Hepatocyte (in vitro differentiated cells): ENCODE measurements at regions not wholly inside any gene's neighbourhood (a gene's known extent, or its start where the extent isn't known, plus 50 kb on each side); places are given as distances from the start of the nearest gene placed in this dataset.
"Not testable (repeated sequence)": the region's sequence is repeated elsewhere in the genome, so short reads cannot be mapped to it uniquely, and the experiment has no call there.

ENCODE experiments used
- DNase-seq: peaks from one replicate; pipeline ENCODE4 v3.0.0-alpha.2; 2016; ENCODE audit warnings: low spot score
- H2AFZ ChIP-seq: fragments of 200-600 bp; sonication (generic); 2 replicates; pipeline ENCODE4 v1.6.0; 2016; ENCODE audit warnings: antibody characterized with exemption, mild to moderate bottlenecking
- H3K27ac ChIP-seq: fragments of 200-600 bp; sonication (generic); 2 replicates; pipeline ENCODE4 v1.5.1; 2016; ENCODE audit warnings: mild to moderate bottlenecking
- H3K27me3 ChIP-seq: fragments of 200-600 bp; sonication (generic); 2 replicates; pipeline ENCODE4 v1.6.1; 2016
- H3K36me3 ChIP-seq: fragments of 200-600 bp; sonication (generic); replicated peaks from 2 replicates; pipeline ENCODE4 v1.5.1; 2016; ENCODE audit warnings: low read depth; ENCODE audit not compliant: insufficient read depth
- H3K4me1 ChIP-seq: fragments of 200-600 bp; sonication (generic); 2 replicates; pipeline ENCODE4 v1.5.1; 2016; ENCODE audit warnings: mild to moderate bottlenecking, moderate library complexity; ENCODE audit not compliant: insufficient read depth
- H3K4me2 ChIP-seq: fragments of 200-600 bp; sonication (generic); 2 replicates; pipeline ENCODE4 v1.6.0; 2016
- H3K4me3 ChIP-seq: fragments of 200-600 bp; sonication (generic); 2 replicates; pipeline ENCODE4 v1.5.1; 2016; ENCODE audit warnings: mild to moderate bottlenecking
- H3K79me2 ChIP-seq: fragments of 200-600 bp; sonication (generic); 2 replicates; pipeline ENCODE4 v1.6.0; 2017; ENCODE audit warnings: mild to moderate bottlenecking
- H3K9me2 ChIP-seq: fragments of 200-600 bp; sonication (generic); replicated peaks from 2 replicates; pipeline ENCODE4 v1.6.0; 2017; ENCODE audit warnings: mild to moderate bottlenecking; ENCODE audit not compliant: insufficient read depth
- H3K9me3 ChIP-seq: fragments of 200-600 bp; sonication (generic); 2 replicates; pipeline ENCODE4 v1.5.1; 2016; ENCODE audit warnings: low read depth, mild to moderate bottlenecking
- H4K20me1 ChIP-seq: fragments of 200-600 bp; sonication (generic); 2 replicates; pipeline ENCODE4 v1.6.0; 2016; ENCODE audit warnings: mild to moderate bottlenecking; ENCODE audit not compliant: insufficient read depth, poor library complexity, severe bottlenecking
- EZH2 ChIP-seq: fragments of 200-600 bp; sonication (generic); IDR thresholded peaks from 2 replicates; pipeline ENCODE4 v1.6.1; 2016; ENCODE audit warnings: antibody characterized with exemption, mild to moderate bottlenecking, borderline replicate concordance
- EZH2phosphoT487 ChIP-seq: fragments of 200-600 bp; sonication (generic); IDR thresholded peaks from one replicate; pipeline ENCODE4 v1.6.1; 2018; ENCODE audit warnings: antibody characterized with exemption, mild to moderate bottlenecking, low read depth, moderate library complexity; ENCODE audit not compliant: unreplicated experiment, severe bottlenecking
- WGBS: methylation state at CpG from one replicate; pipeline ENCODE4 v1.1.6; 2016; ENCODE audit warnings: low lambda C conversion rate; ENCODE audit errors: missing lambda C conversion rate; 5-methylcytosine and 5-hydroxymethylcytosine counted together
- TF ChIP-seq, protein P1 (sequence below): fragments of 200-600 bp; sonication (generic); IDR thresholded peaks from 2 replicates; pipeline ENCODE4 v1.5.1; 2016; ENCODE audit warnings: antibody characterized with exemption, mild to moderate bottlenecking; ENCODE audit not compliant: poor library complexity

DNA sequence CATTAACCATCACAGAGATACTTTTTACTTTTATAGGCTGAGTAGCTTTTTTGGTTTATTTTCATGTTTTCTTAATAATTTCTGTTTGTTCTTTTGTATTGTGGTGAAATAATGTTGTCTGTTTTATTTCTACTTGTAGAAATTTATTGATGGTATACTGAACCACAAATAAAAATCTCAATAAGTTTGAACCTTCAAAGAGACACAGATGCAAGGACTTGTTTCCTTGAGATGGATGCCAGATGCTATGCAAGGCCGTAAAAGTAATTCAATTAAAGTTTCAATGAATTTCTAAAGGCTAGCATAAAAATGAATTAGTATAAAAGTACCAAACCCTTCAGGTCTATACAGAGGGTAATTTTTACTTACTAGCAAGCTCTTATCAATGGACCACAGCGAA lies 873.5 kb downstream of the TTLL7 start:
- no peaks in the 10 kb centered on the region for H3K9me3 ChIP-seq
- TF ChIP-seq, protein P1, sequence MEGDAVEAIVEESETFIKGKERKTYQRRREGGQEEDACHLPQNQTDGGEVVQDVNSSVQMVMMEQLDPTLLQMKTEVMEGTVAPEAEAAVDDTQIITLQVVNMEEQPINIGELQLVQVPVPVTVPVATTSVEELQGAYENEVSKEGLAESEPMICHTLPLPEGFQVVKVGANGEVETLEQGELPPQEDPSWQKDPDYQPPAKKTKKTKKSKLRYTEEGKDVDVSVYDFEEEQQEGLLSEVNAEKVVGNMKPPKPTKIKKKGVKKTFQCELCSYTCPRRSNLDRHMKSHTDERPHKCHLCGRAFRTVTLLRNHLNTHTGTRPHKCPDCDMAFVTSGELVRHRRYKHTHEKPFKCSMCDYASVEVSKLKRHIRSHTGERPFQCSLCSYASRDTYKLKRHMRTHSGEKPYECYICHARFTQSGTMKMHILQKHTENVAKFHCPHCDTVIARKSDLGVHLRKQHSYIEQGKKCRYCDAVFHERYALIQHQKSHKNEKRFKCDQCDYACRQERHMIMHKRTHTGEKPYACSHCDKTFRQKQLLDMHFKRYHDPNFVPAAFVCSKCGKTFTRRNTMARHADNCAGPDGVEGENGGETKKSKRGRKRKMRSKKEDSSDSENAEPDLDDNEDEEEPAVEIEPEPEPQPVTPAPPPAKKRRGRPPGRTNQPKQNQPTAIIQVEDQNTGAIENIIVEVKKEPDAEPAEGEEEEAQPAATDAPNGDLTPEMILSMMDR: no peak
- no peak for TF ChIP-seq EZH2phosphoT487
- TF ChIP-seq EZH2: no peak
- no peak overlapping the region for H3K27ac ChIP-seq
- H3K9me2 ChIP-seq: no peaks in the 10 kb centered on the region
- no peaks in the 10 kb centered on the region for H3K27me3 ChIP-seq
- H3K79me2 ChIP-seq: no peaks in the 10 kb centered on the region
- H3K4me2 ChIP-seq: no peak overlapping the region
- no peaks in the 10 kb centered on the region for H4K20me1 ChIP-seq
- 75% methylated on average over 2 of the region's 2 CpGs for WGBS
- H3K36me3 ChIP-seq: no peaks in the 10 kb centered on the region
- no peak overlapping the region for H2AFZ ChIP-seq
- DNase-seq: no peak
- H3K4me1 ChIP-seq: no peaks in the 10 kb centered on the region
- no peak overlapping the region for H3K4me3 ChIP-seq

- Histone ChIP-seq H2AFZ (no peak overlapping the region), H3K36me3 (no peaks in the 10 kb centered on the region), H3K27me3 (no peaks in the 10 kb centered on the region), H4K20me1 (no peaks in the 10 kb centered on the region), H3K9me3 (no peaks in the 10 kb centered on the region), H3K79me2 (no peaks in the 10 kb centered on the region), H3K27ac (no peak overlapping the region), H3K9me2 (no peaks in the 10 kb centered on the region), H3K4me2 (no peak overlapping the region), H3K4me1 (no peaks in the 10 kb centered on the region), H3K4me3 (no peak overlapping the region)
- TF ChIP-seq EZH2phosphoT487: no peak
- TF ChIP-seq, protein P1: no peak
- no peak for TF ChIP-seq EZH2
- DNase-seq: no peak
- 96% methylated on average over 3 of the region's 3 CpGs for WGBS
These were observed 875.9 kb downstream of the TTLL7 start for GRCh38 chr1:83123019-83123418.

DNA sequence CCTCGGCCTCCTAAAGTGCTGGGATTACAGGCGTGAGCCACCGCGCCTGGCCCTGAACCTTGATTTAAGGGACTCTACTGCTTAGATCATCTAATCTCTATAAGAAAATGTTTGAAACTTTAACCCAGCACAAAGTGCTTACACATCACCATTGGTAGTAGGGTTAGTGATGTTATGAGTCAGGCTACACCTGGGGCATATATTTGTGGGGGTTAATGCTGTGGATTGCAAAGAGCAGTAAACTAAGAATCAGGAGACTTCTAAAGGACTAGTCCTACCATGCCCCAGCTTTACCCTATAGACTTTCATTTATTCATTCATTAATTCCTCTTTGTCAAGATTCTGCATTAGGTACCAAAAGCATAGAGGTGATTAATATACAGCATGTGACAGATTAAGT lies 880.5 kb downstream of the TTLL7 start:
- no peak for TF ChIP-seq EZH2
- no peak for TF ChIP-seq EZH2phosphoT487
- TF ChIP-seq, protein P1: no peak
- 98% methylated on average over 4 of the region's 4 CpGs for WGBS
- Histone ChIP-seq H3K4me2 (no peak overlapping the region), H3K4me3 (no peak overlapping the region), H3K36me3 (no peaks in the 10 kb centered on the region), H4K20me1 (no peaks in the 10 kb centered on the region), H2AFZ (no peak overlapping the region), H3K9me3 (no peaks in the 10 kb centered on the region), H3K9me2 (no peaks in the 10 kb centered on the region), H3K27ac (no peak overlapping the region), H3K4me1 (no peaks in the 10 kb centered on the region), H3K79me2 (no peaks in the 10 kb centered on the region), H3K27me3 (no peaks in the 10 kb centered on the region)
- DNase-seq: no peak

DNA sequence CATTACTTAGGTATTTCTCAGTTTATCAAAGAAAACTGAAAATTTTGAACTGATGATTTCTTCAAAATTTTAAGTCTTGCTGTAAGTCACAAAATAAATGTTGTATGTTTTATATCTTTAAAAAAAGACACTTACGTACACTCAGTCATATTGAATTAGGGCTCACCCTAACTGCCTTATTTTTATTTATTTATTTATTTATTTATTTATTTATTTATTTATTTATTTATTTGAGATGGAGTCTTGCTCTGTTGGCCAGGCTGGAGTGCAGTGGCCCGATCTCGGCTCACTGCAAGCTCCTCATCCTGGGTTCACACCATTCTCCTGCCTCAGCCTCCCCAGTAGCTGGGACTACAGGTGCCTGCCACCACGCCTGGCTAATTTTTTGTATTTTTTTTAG lies 881.9 kb downstream of the TTLL7 start:
- not testable (repeated sequence) for H3K27ac ChIP-seq, H3K9me2 ChIP-seq, H2AFZ ChIP-seq, H3K79me2 ChIP-seq, H3K27me3 ChIP-seq, H4K20me1 ChIP-seq, DNase-seq, H3K4me2 ChIP-seq, H3K36me3 ChIP-seq, H3K4me3 ChIP-seq, H3K9me3 ChIP-seq, H3K4me1 ChIP-seq
- WGBS: 96% methylated on average over 4 of the region's 4 CpGs
